HG03159 (cell line): ENCODE measurements at regions not wholly inside any gene's neighbourhood (a gene's known extent, or its start where the extent isn't known, plus 50 kb on each side); places are given as distances from the start of the nearest gene placed in this dataset.

Experiments used
- ATAC-seq: cut with Tn5 transposase; IDR thresholded peaks from one replicate; pipeline ENCODE4 v1.9.1; 2021; ENCODE audit warnings: mild to moderate bottlenecking, moderate library complexity; ENCODE audit not compliant: unreplicated experiment

GRCh38 chr11:16448123-16448717 is 91.9 kb upstream of the SOX6 start:
- no peak for ATAC-seq

GRCh38 chr11:16441461-16441860 is 85.1 kb upstream of the SOX6 start:
- no peak for ATAC-seq

- ATAC-seq: no peak
Observed at GRCh38 chr11:16440136-16440535, 83.8 kb upstream of the SOX6 start.

GRCh38 chr11:16434036-16434435 is 77.7 kb upstream of the SOX6 start:
- ATAC-seq: no peak

GRCh38 chr11:16430674-16431073 is 74.3 kb upstream of the SOX6 start:
- no peak for ATAC-seq

- no peak for ATAC-seq
Observed at GRCh38 chr11:16421826-16422225, 65.5 kb upstream of the SOX6 start.

GRCh38 chr11:16418428-16419097 is 62.2 kb upstream of the SOX6 start:
- ATAC-seq: no peak

- ATAC-seq: no peak
Observed at GRCh38 chr11:16412525-16413172, 56.3 kb upstream of the SOX6 start.

GRCh38 chr11:16410479-16410878 is 54.1 kb upstream of the SOX6 start:
- no peak for ATAC-seq

- no peak for ATAC-seq
Observed at GRCh38 chr11:16408619-16409018, 52.3 kb upstream of the SOX6 start.

- ATAC-seq: no peak
Observed at GRCh38 chr11:16406226-16406625, 49.9 kb upstream of the SOX6 start.
